Liver (tissue), 8 donors: ENCODE measurements at regions not wholly inside any gene's neighbourhood (a gene's known extent, or its start where the extent isn't known, plus 50 kb on each side); places are given as distances from the start of the nearest gene placed in this dataset.

Experiments
- DNase-seq: peaks from one replicate; pipeline ENCODE4 v3.0.0-alpha.2; 2017; ENCODE audit warnings: low spot score
- H3K27ac ChIP-seq, 2 donors: one replicate each; pipeline ENCODE4 v1.7.0; 2013; ENCODE audit warnings: inconsistent platforms in 2 of 2, low read length in 2 of 2, control low read depth in 1 of 2, low read depth in 1 of 2, mild to moderate bottlenecking in 1 of 2
- H3K27me3 ChIP-seq, 4 donors: one replicate each; pipeline versions ENCODE4 v1.6.1 to v1.7.0; 2013; ENCODE audit warnings: low read length in 3 of 4, inconsistent platforms in 1 of 4, mild to moderate bottlenecking in 1 of 4, moderate library complexity in 1 of 4; ENCODE audit not compliant: control insufficient read depth in 4 of 4, insufficient read depth in 4 of 4
- H3K36me3 ChIP-seq, 4 donors: one replicate each; pipeline versions ENCODE4 v1.6.1 to v1.7.0; 2013; ENCODE audit warnings: low read length in 3 of 4, mild to moderate bottlenecking in 3 of 4, low read depth in 1 of 4, moderate library complexity in 1 of 4; ENCODE audit not compliant: control insufficient read depth in 4 of 4, insufficient read depth in 3 of 4
- H3K4me1 ChIP-seq, 4 donors: one replicate each; pipeline versions ENCODE4 v1.6.1 to v1.7.0; 2013; ENCODE audit warnings: low read length in 3 of 4, mild to moderate bottlenecking in 3 of 4, moderate library complexity in 1 of 4; ENCODE audit not compliant: control insufficient read depth in 4 of 4, insufficient read depth in 4 of 4
- H3K4me3 ChIP-seq, 3 donors: one replicate each; pipeline versions ENCODE4 v1.6.1 to v1.7.0; 2013; ENCODE audit warnings: low read length in 3 of 3, control low read depth in 1 of 3, low read depth in 1 of 3, mild to moderate bottlenecking in 1 of 3
- H3K9ac ChIP-seq, 2 donors: one replicate each; pipeline ENCODE4 v1.7.0; 2013; ENCODE audit warnings: low read length in 2 of 2, mild to moderate bottlenecking in 2 of 2, moderate library complexity in 2 of 2, control low read depth in 1 of 2, low read depth in 1 of 2
- H3K9me3 ChIP-seq, 4 donors: one replicate each; pipeline versions ENCODE4 v1.6.1 to v1.7.0; 2013; ENCODE audit warnings: low read length in 3 of 4; ENCODE audit not compliant: control insufficient read depth in 4 of 4
- EGR1 ChIP-seq, 2 donors: IDR thresholded peaks; 2 replicates each; pipeline ENCODE4 v1.6.1; 2016 to 2018; ENCODE audit warnings: antibody characterized with exemption in 2 of 2, low read depth in 2 of 2
- FOXA1 ChIP-seq: IDR thresholded peaks from 2 replicates; pipeline ENCODE4 v1.6.1; 2016; ENCODE audit warnings: antibody characterized with exemption
- FOXA2 ChIP-seq: IDR thresholded peaks from 2 replicates; pipeline ENCODE4 v1.6.1; 2016; ENCODE audit warnings: antibody characterized with exemption
- GABPA ChIP-seq, 2 donors: IDR thresholded peaks in 1 of 2; conservative IDR thresholded peaks in 1 of 2; 2 replicates each; pipeline ENCODE4 v1.6.1; 2016; ENCODE audit warnings: antibody characterized with exemption in 2 of 2, mild to moderate bottlenecking in 1 of 2, moderate library complexity in 1 of 2
- HNF4A ChIP-seq, 2 donors: conservative IDR thresholded peaks; 2 replicates each; pipeline ENCODE4 v1.6.1; 2016; ENCODE audit warnings: antibody characterized with exemption in 2 of 2, mild to moderate bottlenecking in 2 of 2
- HNF4G ChIP-seq: IDR thresholded peaks from 2 replicates; pipeline ENCODE4 v1.6.1; 2016; ENCODE audit warnings: antibody characterized with exemption
- JUND ChIP-seq, 2 donors: IDR thresholded peaks; 2 replicates each; pipeline ENCODE4 v1.6.1; 2016; ENCODE audit warnings: antibody characterized with exemption in 2 of 2
- NR2F2 ChIP-seq: IDR thresholded peaks from 2 replicates; pipeline ENCODE4 v1.6.1; 2016; ENCODE audit warnings: antibody characterized with exemption
- RAD21 ChIP-seq, 2 donors: IDR thresholded peaks; 2 replicates each; pipeline ENCODE4 v1.6.1; 2016; ENCODE audit warnings: antibody characterized with exemption in 2 of 2, mild to moderate bottlenecking in 2 of 2
- RXRA ChIP-seq, 2 donors: IDR thresholded peaks; 2 replicates each; pipeline ENCODE4 v1.6.1; 2017 to 2018; ENCODE audit warnings: antibody characterized with exemption in 2 of 2, mild to moderate bottlenecking in 1 of 2
- SP1 ChIP-seq: IDR thresholded peaks from 2 replicates; pipeline ENCODE4 v1.6.1; 2018; ENCODE audit warnings: antibody characterized with exemption, mild to moderate bottlenecking
- TAF1 ChIP-seq: conservative IDR thresholded peaks from 2 replicates; pipeline ENCODE4 v1.6.1; 2016; ENCODE audit warnings: antibody characterized with exemption, mild to moderate bottlenecking
- YY1 ChIP-seq: IDR thresholded peaks from 2 replicates; pipeline ENCODE4 v1.6.1; 2016; ENCODE audit warnings: antibody characterized with exemption, mild to moderate bottlenecking
- WGBS: extraction: QIAGEN DNeasy Blood & Tissue Kit; methylation state at CpG from one replicate; pipeline ENCODE4 v1.1.7; 2013; 5-methylcytosine and 5-hydroxymethylcytosine counted together
- TF ChIP-seq, protein P1 (sequence below): IDR thresholded peaks from 2 replicates; pipeline ENCODE4 v1.6.1; 2016; ENCODE audit warnings: antibody characterized with exemption
- TF ChIP-seq, protein P2 (sequence below): IDR thresholded peaks from 2 replicates; pipeline ENCODE4 v1.6.1; 2016; ENCODE audit warnings: antibody characterized with exemption
- TF ChIP-seq, protein P3 (sequence below): fragments of 150-350 bp; IDR thresholded peaks from 2 replicates; pipeline ENCODE4 v1.5.1; 2017; ENCODE audit warnings: improper control_type of control experiment, low read depth, low read length; ENCODE audit not compliant: missing input control
- TF ChIP-seq, protein P4 (sequence below): IDR thresholded peaks from 2 replicates; pipeline ENCODE4 v1.6.1; 2016; ENCODE audit warnings: antibody characterized with exemption
- TF ChIP-seq, protein P5 (sequence below): IDR thresholded peaks from 2 replicates; pipeline ENCODE4 v1.6.1; 2016; ENCODE audit warnings: antibody characterized with exemption, mild to moderate bottlenecking
- donor health status: healthy.
- donor health status: healthy.
- donor health status: healthy.
- donor health status: healthy.
- donor health status: healthy.

- no peaks in the 10 kb centered on the region for H3K36me3 ChIP-seq
- no peak for DNase-seq
- H3K27ac ChIP-seq = no peak overlapping the region
- no peaks in the 10 kb centered on the region for H3K4me1 ChIP-seq
- H3K9me3 ChIP-seq = peaks cover 5 to 23% (median 8%) of the 10 kb centered on the region in 4 donors
- 73% methylated on average over 2 of the region's 2 CpGs for WGBS
- TF ChIP-seq HNF4G (no peak), YY1 (no peak), EGR1 (IDR thresholded peaks at IDR 0.05; ENCODE audit: low read depth in 2 of 2) (no peak), GABPA (IDR thresholded peaks at IDR 0.05 in 1 of 2, conservative IDR thresholded peaks at IDR 0.05 in 1 of 2) (no peak)
- H3K9ac ChIP-seq = no peak overlapping the region
- no peak overlapping the region for H3K4me3 ChIP-seq
- H3K27me3 ChIP-seq = no peaks in the 10 kb centered on the region
Measured at GRCh38 chr3:68172039-68172438, 517.6 kb upstream of the SUCLG2 start.

DNA sequence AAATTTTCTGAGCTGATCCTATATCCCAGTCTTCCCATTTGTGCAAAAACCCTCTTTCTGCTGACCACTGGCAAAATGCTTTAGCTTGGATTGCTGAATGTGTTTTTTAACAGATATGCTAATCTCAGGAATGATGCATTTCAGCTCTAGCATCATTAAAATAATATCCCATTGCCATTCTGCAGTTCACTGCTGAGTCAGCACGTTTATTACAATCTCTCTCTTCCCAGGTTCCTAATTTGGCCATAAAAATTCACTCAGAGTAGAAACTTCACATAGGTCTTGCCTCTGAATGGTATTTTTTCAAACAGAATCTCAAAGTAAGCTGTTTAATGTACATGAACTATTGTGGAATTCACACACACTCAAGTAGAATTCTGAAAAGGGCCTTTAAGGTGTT is 509.6 kb upstream of the SUCLG2 start:
- TF ChIP-seq, protein P1, sequence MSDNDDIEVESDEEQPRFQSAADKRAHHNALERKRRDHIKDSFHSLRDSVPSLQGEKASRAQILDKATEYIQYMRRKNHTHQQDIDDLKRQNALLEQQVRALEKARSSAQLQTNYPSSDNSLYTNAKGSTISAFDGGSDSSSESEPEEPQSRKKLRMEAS = no peak
- no peak for TF ChIP-seq FOXA2
- TF ChIP-seq YY1 = no peak
- no peak for TF ChIP-seq GABPA (IDR thresholded peaks at IDR 0.05 in 1 of 2, conservative IDR thresholded peaks at IDR 0.05 in 1 of 2)
- TF ChIP-seq RAD21 (IDR thresholded peaks at IDR 0.05) = no peak
- TF ChIP-seq FOXA1 = no peak
- no peak for TF ChIP-seq SP1
- no peak for TF ChIP-seq HNF4G
- TF ChIP-seq HNF4A (conservative IDR thresholded peaks at IDR 0.05) = no peak
- TF ChIP-seq, protein P2, sequence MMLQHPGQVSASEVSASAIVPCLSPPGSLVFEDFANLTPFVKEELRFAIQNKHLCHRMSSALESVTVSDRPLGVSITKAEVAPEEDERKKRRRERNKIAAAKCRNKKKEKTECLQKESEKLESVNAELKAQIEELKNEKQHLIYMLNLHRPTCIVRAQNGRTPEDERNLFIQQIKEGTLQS = no peak
- TF ChIP-seq, protein P3, sequence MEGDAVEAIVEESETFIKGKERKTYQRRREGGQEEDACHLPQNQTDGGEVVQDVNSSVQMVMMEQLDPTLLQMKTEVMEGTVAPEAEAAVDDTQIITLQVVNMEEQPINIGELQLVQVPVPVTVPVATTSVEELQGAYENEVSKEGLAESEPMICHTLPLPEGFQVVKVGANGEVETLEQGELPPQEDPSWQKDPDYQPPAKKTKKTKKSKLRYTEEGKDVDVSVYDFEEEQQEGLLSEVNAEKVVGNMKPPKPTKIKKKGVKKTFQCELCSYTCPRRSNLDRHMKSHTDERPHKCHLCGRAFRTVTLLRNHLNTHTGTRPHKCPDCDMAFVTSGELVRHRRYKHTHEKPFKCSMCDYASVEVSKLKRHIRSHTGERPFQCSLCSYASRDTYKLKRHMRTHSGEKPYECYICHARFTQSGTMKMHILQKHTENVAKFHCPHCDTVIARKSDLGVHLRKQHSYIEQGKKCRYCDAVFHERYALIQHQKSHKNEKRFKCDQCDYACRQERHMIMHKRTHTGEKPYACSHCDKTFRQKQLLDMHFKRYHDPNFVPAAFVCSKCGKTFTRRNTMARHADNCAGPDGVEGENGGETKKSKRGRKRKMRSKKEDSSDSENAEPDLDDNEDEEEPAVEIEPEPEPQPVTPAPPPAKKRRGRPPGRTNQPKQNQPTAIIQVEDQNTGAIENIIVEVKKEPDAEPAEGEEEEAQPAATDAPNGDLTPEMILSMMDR = no peak
- TF ChIP-seq NR2F2 = no peak
- TF ChIP-seq, protein P4, sequence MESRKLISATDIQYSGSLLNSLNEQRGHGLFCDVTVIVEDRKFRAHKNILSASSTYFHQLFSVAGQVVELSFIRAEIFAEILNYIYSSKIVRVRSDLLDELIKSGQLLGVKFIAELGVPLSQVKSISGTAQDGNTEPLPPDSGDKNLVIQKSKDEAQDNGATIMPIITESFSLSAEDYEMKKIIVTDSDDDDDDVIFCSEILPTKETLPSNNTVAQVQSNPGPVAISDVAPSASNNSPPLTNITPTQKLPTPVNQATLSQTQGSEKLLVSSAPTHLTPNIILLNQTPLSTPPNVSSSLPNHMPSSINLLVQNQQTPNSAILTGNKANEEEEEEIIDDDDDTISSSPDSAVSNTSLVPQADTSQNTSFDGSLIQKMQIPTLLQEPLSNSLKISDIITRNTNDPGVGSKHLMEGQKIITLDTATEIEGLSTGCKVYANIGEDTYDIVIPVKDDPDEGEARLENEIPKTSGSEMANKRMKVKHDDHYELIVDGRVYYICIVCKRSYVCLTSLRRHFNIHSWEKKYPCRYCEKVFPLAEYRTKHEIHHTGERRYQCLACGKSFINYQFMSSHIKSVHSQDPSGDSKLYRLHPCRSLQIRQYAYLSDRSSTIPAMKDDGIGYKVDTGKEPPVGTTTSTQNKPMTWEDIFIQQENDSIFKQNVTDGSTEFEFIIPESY = no peak
- TF ChIP-seq JUND (IDR thresholded peaks at IDR 0.05) = no peak
- TF ChIP-seq, protein P5, sequence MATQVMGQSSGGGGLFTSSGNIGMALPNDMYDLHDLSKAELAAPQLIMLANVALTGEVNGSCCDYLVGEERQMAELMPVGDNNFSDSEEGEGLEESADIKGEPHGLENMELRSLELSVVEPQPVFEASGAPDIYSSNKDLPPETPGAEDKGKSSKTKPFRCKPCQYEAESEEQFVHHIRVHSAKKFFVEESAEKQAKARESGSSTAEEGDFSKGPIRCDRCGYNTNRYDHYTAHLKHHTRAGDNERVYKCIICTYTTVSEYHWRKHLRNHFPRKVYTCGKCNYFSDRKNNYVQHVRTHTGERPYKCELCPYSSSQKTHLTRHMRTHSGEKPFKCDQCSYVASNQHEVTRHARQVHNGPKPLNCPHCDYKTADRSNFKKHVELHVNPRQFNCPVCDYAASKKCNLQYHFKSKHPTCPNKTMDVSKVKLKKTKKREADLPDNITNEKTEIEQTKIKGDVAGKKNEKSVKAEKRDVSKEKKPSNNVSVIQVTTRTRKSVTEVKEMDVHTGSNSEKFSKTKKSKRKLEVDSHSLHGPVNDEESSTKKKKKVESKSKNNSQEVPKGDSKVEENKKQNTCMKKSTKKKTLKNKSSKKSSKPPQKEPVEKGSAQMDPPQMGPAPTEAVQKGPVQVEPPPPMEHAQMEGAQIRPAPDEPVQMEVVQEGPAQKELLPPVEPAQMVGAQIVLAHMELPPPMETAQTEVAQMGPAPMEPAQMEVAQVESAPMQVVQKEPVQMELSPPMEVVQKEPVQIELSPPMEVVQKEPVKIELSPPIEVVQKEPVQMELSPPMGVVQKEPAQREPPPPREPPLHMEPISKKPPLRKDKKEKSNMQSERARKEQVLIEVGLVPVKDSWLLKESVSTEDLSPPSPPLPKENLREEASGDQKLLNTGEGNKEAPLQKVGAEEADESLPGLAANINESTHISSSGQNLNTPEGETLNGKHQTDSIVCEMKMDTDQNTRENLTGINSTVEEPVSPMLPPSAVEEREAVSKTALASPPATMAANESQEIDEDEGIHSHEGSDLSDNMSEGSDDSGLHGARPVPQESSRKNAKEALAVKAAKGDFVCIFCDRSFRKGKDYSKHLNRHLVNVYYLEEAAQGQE = no peak
- no peak for TF ChIP-seq TAF1
- no peak for TF ChIP-seq RXRA (IDR thresholded peaks at IDR 0.05)
- no peak for TF ChIP-seq EGR1 (IDR thresholded peaks at IDR 0.05; ENCODE audit: low read depth in 2 of 2)
- Histone ChIP-seq H3K4me3 (no peak overlapping the region), H3K36me3 (no peaks in the 10 kb centered on the region), H3K27ac (no peak overlapping the region), H3K27me3 (peaks cover 0 to 3% (median 0%) of the 10 kb centered on the region in 4 donors), H3K9me3 (no peaks in the 10 kb centered on the region), H3K9ac (no peak overlapping the region), H3K4me1 (no peaks in the 10 kb centered on the region)
- no peak for DNase-seq
- 41% methylated on average over 1 of the region's 1 CpG for WGBS
